ENCODE measurements at regions not wholly inside any gene's neighbourhood (a gene's known extent, or its start where the extent isn't known, plus 50 kb on each side); places are given as distances from the start of the nearest gene placed in this dataset.

DNA sequence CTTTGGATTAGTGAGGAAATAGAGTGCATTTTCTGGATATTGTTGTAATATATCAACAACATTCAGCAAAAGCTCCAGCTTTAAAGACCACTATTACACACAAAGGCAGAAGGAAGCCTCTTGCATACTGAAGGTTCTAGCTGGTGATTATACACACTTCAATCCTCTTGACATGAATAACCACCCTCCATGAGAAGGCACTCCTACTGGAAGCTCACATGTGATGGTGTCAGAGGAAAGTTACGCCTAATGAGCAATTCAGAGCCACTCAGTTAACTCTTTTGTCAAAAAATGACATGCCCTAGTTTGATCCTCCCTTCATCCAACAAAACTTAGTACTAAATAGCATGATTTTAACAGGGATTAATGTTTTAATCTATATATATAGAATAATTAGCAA is 124.6 kb upstream of the LYSMD4 start (continued):
- TF ChIP-seq STAT6 (CRISPR knock-in tag; IDR thresholded peaks at IDR 0.05) (no peak), FOSL1 (tag; conservative IDR thresholded peaks at IDR 0.05) (no peak), RNF219 (CRISPR knock-in tag; IDR thresholded peaks at IDR 0.05) (no peak)

- Histone ChIP-seq H3K9me1 (ENCODE audit: control insufficient read depth, insufficient read depth, low read length) (no peaks in the 10 kb centered on the region), H3K4me2 (ENCODE audit: insufficient read depth, low read length) (no peak overlapping the region), H3K4me1 (replicated peaks in 1 of 2; ENCODE audit: control insufficient read depth in 2 of 2, insufficient read depth in 2 of 2, low read length in 2 of 2) (no peaks in the 10 kb centered on the region), H3K27ac (ENCODE audit: extremely low read depth, low read depth, low read length) (no peak overlapping the region), H3K9ac (ENCODE audit: insufficient read depth in 1 of 2, low read depth in 2 of 2, low read length in 2 of 2) (no peak overlapping the region), H3K36me3 (ENCODE audit: control insufficient read depth, insufficient read depth, low read length) (no peaks in the 10 kb centered on the region), H3K27me3 (ENCODE audit: control insufficient read depth in 2 of 2, insufficient read depth in 2 of 2, low read length in 2 of 2) (no peaks in the 10 kb centered on the region), H3K4me3 (no peak overlapping the region), H3K79me2 (ENCODE audit: control insufficient read depth, insufficient read depth, low read length) (no peaks in the 10 kb centered on the region), H2AFZ (ENCODE audit: low read depth, low read length) (no peak overlapping the region), H3K9me3 (replicated peaks; ENCODE audit: control insufficient read depth, insufficient read depth, low read depth, low read length) (no peaks in the 10 kb centered on the region), H4K20me1 (replicated peaks; ENCODE audit: control insufficient read depth, insufficient read depth, low read length) (no peaks in the 10 kb centered on the region)
- ATAC-seq (no peak), FAIRE-seq (no peak), DNase-seq (ENCODE audit: extremely low read depth in 1 of 4, low spot score in 3 of 4) (no peak)
- WGBS (ENCODE audit: insufficient coverage, low coverage, missing lambda C conversion rate) = 0% methylated on average over 1 of the region's 1 CpG
- in situ Hi-C loops (cut with MboI) = no loop called here
- CTCF ChIA-PET (ENCODE audit: low intra/inter-chr PET ratio) = no interaction called here
- POLR2A ChIA-PET = no interaction called here
- TF ChIP-seq, protein P1, sequence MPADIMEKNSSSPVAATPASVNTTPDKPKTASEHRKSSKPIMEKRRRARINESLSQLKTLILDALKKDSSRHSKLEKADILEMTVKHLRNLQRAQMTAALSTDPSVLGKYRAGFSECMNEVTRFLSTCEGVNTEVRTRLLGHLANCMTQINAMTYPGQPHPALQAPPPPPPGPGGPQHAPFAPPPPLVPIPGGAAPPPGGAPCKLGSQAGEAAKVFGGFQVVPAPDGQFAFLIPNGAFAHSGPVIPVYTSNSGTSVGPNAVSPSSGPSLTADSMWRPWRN (IDR thresholded peaks at IDR 0.05; ENCODE audit: low read depth) = no peak
- no peak for TF ChIP-seq ARNT (IDR thresholded peaks at IDR 0.05)
- TF ChIP-seq ZNF740 (CRISPR knock-in tag; IDR thresholded peaks at IDR 0.05) = no peak
- no peak for TF ChIP-seq ZNF740 (tag; IDR thresholded peaks at IDR 0.05)
- TF ChIP-seq, protein P2, sequence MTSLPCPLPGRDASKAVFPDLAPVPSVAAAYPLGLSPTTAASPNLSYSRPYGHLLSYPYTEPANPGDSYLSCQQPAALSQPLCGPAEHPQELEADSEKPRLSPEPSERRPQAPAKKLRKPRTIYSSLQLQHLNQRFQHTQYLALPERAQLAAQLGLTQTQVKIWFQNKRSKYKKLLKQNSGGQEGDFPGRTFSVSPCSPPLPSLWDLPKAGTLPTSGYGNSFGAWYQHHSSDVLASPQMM (CRISPR knock-in tag; IDR thresholded peaks at IDR 0.05) = no peak
- no peak for TF ChIP-seq MCM5 (IDR thresholded peaks at IDR 0.05; ENCODE audit: low read depth)
- no peak for TF ChIP-seq CHCHD3 (CRISPR knock-in tag; IDR thresholded peaks at IDR 0.05)
- BruUV-seq (replicated peaks) = no TSS peak
- intact Hi-C loops (cut with micrococcal nuclease) = no loop called here
Measured at GRCh38 chr15:99850517-99850916, 117.3 kb upstream of the LYSMD4 start.
